KMS-11 (cell line): ENCODE measurements at regions not wholly inside any gene's neighbourhood (a gene's known extent, or its start where the extent isn't known, plus 50 kb on each side); places are given as distances from the start of the nearest gene placed in this dataset.
"Not testable (repeated sequence)": the region's sequence is repeated elsewhere in the genome, so short reads cannot be mapped to it uniquely, and the experiment has no call there.

Experiments
- H2AFZ ChIP-seq: fragments of 200-600 bp; sonication (generic); 2 replicates; pipeline ENCODE4 v1.6.1; 2016; ENCODE audit warnings: antibody characterized with exemption, mixed run types, low read depth
- H3K27ac ChIP-seq: fragments of 200-600 bp; sonication (generic); 2 replicates; pipeline ENCODE4 v1.6.1; 2016; ENCODE audit warnings: mild to moderate bottlenecking, mixed run types
- H3K27me3 ChIP-seq: fragments of 200-600 bp; sonication (generic); 2 replicates; pipeline ENCODE4 v1.6.1; 2017; ENCODE audit warnings: mild to moderate bottlenecking, low read depth, mixed run types, moderate library complexity; ENCODE audit not compliant: insufficient read depth
- H3K36me3 ChIP-seq: fragments of 200-600 bp; sonication (generic); 2 replicates; pipeline ENCODE4 v1.6.1; 2017; ENCODE audit warnings: mild to moderate bottlenecking, mixed run types; ENCODE audit not compliant: insufficient read depth
- H3K4me1 ChIP-seq: fragments of 200-600 bp; sonication (generic); 2 replicates; pipeline ENCODE4 v1.6.1; 2016; ENCODE audit warnings: mild to moderate bottlenecking, low read depth, mixed run types; ENCODE audit not compliant: poor library complexity, severe bottlenecking
- H3K4me2 ChIP-seq: fragments of 200-600 bp; sonication (generic); 2 replicates; pipeline ENCODE4 v1.7.0; 2016; ENCODE audit warnings: mild to moderate bottlenecking, mixed run types
- H3K4me3 ChIP-seq: fragments of 200-600 bp; sonication (generic); IDR thresholded peaks from 2 replicates; pipeline ENCODE4 v1.6.1; 2017; ENCODE audit warnings: low read depth, low read length, mixed read lengths; ENCODE audit not compliant: insufficient read depth
- H3K79me2 ChIP-seq: fragments of 200-600 bp; sonication (generic); 2 replicates; pipeline ENCODE4 v1.6.1; 2016; ENCODE audit warnings: low read depth, mixed run types; ENCODE audit not compliant: insufficient read depth
- H3K9ac ChIP-seq: fragments of 200-600 bp; sonication (generic); 2 replicates; pipeline ENCODE4 v1.6.1; 2016; ENCODE audit warnings: mild to moderate bottlenecking, mixed run types
- H4K20me1 ChIP-seq: fragments of 200-600 bp; sonication (generic); 2 replicates; pipeline ENCODE4 v1.6.1; 2016; ENCODE audit warnings: mild to moderate bottlenecking, mixed run types; ENCODE audit not compliant: insufficient read depth
- TF ChIP-seq, protein P1 (sequence below): fragments of 200-600 bp; sonication (generic); conservative IDR thresholded peaks from 2 replicates; pipeline ENCODE4 v1.6.1; 2017; ENCODE audit warnings: low read depth, mild to moderate bottlenecking, antibody characterized with exemption, low read length, moderate library complexity, mixed read lengths

DNA sequence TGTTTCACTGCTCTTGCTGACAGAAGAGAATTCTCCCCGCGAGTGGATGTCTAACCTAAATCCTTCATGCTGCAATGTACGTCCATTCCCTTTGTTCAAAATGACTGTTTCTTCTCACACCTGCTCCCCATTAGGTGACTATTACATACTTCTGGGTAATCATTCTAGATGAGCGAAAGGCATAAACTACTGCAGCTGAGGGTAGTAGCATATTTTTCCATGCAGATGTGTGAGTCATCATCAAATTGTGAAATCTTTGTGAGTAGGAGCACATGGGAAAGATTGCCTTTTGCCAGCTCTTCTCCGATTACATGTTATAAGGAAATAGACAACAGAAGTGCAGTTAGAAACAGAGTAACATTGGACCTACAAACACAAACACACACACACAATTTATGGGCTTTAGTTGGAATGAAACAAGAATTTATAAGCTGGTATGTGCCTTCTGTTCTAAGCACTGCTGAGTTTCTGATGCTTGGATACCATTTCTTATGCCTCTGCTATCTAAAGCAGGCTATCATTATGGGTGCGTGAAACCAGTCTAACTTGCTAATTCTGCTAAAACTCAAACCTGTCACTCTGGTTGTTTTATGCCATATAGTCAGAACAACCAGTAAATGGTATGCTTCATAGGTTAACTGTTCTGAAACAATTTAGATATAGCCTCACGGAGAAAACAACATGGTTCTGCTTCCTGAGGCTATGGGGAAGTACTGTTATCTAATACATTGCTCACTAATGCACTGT lies 346.9 kb upstream of the PSMD7 start:
- H3K9ac ChIP-seq = no peak overlapping the region
- TF ChIP-seq, protein P1, sequence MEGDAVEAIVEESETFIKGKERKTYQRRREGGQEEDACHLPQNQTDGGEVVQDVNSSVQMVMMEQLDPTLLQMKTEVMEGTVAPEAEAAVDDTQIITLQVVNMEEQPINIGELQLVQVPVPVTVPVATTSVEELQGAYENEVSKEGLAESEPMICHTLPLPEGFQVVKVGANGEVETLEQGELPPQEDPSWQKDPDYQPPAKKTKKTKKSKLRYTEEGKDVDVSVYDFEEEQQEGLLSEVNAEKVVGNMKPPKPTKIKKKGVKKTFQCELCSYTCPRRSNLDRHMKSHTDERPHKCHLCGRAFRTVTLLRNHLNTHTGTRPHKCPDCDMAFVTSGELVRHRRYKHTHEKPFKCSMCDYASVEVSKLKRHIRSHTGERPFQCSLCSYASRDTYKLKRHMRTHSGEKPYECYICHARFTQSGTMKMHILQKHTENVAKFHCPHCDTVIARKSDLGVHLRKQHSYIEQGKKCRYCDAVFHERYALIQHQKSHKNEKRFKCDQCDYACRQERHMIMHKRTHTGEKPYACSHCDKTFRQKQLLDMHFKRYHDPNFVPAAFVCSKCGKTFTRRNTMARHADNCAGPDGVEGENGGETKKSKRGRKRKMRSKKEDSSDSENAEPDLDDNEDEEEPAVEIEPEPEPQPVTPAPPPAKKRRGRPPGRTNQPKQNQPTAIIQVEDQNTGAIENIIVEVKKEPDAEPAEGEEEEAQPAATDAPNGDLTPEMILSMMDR = no peak
- H2AFZ ChIP-seq = no peak overlapping the region
- H3K27me3 ChIP-seq = no peaks in the 10 kb centered on the region
- H4K20me1 ChIP-seq = no peaks in the 10 kb centered on the region
- no peaks in the 10 kb centered on the region; the same call in 1 of the 2 replicates for H3K36me3 ChIP-seq
- no peak overlapping the region for H3K4me3 ChIP-seq
- H3K27ac ChIP-seq = no peak overlapping the region
- no peaks in the 10 kb centered on the region for H3K4me1 ChIP-seq
- no peaks in the 10 kb centered on the region for H3K79me2 ChIP-seq
- H3K4me2 ChIP-seq = no peak overlapping the region

DNA sequence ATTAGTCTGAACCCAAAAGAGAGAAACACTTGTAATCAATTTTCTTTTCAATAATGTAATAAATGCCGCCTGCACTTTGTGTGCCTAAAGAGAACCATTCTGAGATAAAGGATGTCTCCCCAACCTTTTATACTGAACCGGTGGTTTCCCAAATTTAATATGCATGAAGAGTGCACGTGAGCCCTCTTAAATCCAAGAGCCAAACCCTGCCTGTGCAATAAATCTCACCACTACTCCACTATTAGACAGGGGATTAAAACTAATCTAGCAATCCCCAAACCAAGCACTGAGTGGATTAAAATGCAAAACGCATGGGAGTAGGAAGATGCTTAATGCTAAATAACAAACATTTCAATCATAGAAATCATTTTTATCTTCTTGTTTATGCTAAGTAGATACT lies 351.0 kb upstream of the PSMD7 start:
- Histone ChIP-seq H3K36me3 (no peaks in the 10 kb centered on the region; the same call in 1 of the 2 replicates), H3K27ac (no peak overlapping the region), H2AFZ (no peak overlapping the region), H3K4me2 (no peak overlapping the region), H3K27me3 (no peaks in the 10 kb centered on the region), H4K20me1 (no peaks in the 10 kb centered on the region), H3K79me2 (no peaks in the 10 kb centered on the region), H3K4me3 (no peak overlapping the region), H3K4me1 (no peaks in the 10 kb centered on the region), H3K9ac (no peak overlapping the region)
- TF ChIP-seq, protein P1 = no peak

DNA sequence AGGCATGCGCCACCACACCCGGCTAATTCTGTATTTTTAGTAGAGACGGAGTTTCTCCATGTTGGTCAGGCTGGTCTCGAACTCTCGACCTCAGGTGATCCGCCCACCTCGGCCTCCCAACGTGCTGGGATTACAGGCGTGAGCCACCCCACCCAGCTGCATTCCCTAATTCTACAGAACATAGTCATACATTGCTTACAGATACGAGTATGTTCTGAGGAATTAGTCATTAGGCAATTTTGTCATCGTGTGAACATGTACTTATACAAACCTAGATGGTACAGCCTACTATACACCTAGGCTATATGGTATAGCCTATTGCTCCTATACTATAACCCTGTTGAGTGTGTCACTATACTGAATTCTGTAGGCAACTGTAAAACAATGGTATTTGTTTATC lies 353.4 kb upstream of the PSMD7 start:
- not testable (repeated sequence) for H3K4me2 ChIP-seq, H2AFZ ChIP-seq, H3K9ac ChIP-seq, H4K20me1 ChIP-seq, H3K79me2 ChIP-seq, H3K27ac ChIP-seq, H3K4me1 ChIP-seq, H3K36me3 ChIP-seq, H3K27me3 ChIP-seq, H3K4me3 ChIP-seq

DNA sequence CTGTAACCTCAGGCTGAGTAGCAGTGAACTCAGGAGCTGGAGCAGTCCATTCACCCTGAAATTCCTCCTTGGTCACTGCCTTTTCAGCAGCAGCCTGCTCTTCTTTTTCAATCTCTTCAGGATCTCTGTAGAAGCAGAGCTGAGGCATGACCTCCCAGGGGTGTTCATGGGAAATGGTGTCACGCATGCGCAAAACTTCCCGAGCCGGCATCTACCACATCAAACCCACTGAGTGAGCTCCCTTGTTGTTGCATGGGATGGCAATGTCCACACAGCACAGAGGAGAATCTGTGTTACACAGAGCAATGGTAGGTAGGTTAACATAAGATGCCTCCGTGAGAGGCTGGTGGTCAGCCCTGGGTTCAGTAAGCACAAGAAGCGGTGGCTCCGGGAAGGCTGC lies 355.8 kb upstream of the PSMD7 start:
- not testable (repeated sequence) for H3K9ac ChIP-seq, H2AFZ ChIP-seq, H3K79me2 ChIP-seq, H3K36me3 ChIP-seq, H4K20me1 ChIP-seq, H3K4me3 ChIP-seq, H3K27me3 ChIP-seq, H3K4me2 ChIP-seq, H3K27ac ChIP-seq, H3K4me1 ChIP-seq

DNA sequence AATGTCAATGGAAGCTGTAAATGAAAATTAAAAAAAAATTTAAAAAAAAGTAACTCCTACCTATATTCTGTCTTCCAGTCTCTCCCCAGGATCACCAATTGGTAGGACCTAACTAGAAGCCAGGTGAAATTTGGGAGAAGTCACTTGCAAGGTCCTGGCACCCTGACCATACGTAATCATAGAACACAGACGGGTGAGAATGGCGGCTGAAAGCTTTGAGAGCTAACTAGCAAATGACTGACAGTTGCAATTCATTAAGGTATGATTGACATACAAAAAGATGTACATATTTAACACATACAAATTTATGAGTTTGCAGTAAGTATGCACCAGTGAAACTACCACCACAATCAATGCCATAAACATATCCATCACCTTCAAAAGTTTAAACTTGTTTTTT lies 372.7 kb upstream of the PSMD7 start:
- Histone ChIP-seq H3K27ac (no peak overlapping the region), H3K9ac (no peak overlapping the region), H3K4me3 (no peak overlapping the region), H3K79me2 (no peaks in the 10 kb centered on the region), H4K20me1 (no peaks in the 10 kb centered on the region), H3K27me3 (no peaks in the 10 kb centered on the region), H2AFZ (no peak overlapping the region), H3K36me3 (no peaks in the 10 kb centered on the region), H3K4me2 (no peak overlapping the region), H3K4me1 (no peaks in the 10 kb centered on the region)
- TF ChIP-seq, protein P1 = no peak
